Liver (tissue), 3 donors: ENCODE measurements at regions not wholly inside any gene's neighbourhood (a gene's known extent, or its start where the extent isn't known, plus 50 kb on each side); places are given as distances from the start of the nearest gene placed in this dataset.

Source experiments
- CTCF ChIP-seq: fragments of 150-350 bp; IDR thresholded peaks from 2 replicates; pipeline ENCODE4 v1.5.1; 2017; ENCODE audit warnings: improper control_type of control experiment, low read depth, low read length; ENCODE audit not compliant: missing input control
- JUND ChIP-seq, 2 donors: IDR thresholded peaks; 2 replicates each; pipeline ENCODE4 v1.6.1; 2016; ENCODE audit warnings: antibody characterized with exemption in 2 of 2
- NR2F2 ChIP-seq: IDR thresholded peaks from 2 replicates; pipeline ENCODE4 v1.6.1; 2016; ENCODE audit warnings: antibody characterized with exemption
- RAD21 ChIP-seq, 2 donors: IDR thresholded peaks; 2 replicates each; pipeline ENCODE4 v1.6.1; 2016; ENCODE audit warnings: antibody characterized with exemption in 2 of 2, mild to moderate bottlenecking in 2 of 2
- REST ChIP-seq: IDR thresholded peaks from 2 replicates; pipeline ENCODE4 v1.6.1; 2016; ENCODE audit warnings: antibody characterized with exemption, mild to moderate bottlenecking
- RXRA ChIP-seq, 2 donors: IDR thresholded peaks; 2 replicates each; pipeline ENCODE4 v1.6.1; 2017 to 2018; ENCODE audit warnings: antibody characterized with exemption in 2 of 2, mild to moderate bottlenecking in 1 of 2
- SP1 ChIP-seq: IDR thresholded peaks from 2 replicates; pipeline ENCODE4 v1.6.1; 2018; ENCODE audit warnings: antibody characterized with exemption, mild to moderate bottlenecking
- YY1 ChIP-seq: IDR thresholded peaks from 2 replicates; pipeline ENCODE4 v1.6.1; 2016; ENCODE audit warnings: antibody characterized with exemption, mild to moderate bottlenecking
- ZBTB33 ChIP-seq: IDR thresholded peaks from 2 replicates; pipeline ENCODE4 v1.6.1; 2016; ENCODE audit warnings: antibody characterized with exemption
- donor health status: healthy.
- donor health status: healthy.

- no peak for TF ChIP-seq CTCF
- no peak for TF ChIP-seq SP1
- no peak for TF ChIP-seq YY1
- no peak for TF ChIP-seq NR2F2
- TF ChIP-seq ZBTB33: no peak
- TF ChIP-seq JUND (IDR thresholded peaks at IDR 0.05): no peak
- TF ChIP-seq REST: no peak
- TF ChIP-seq RAD21 (IDR thresholded peaks at IDR 0.05): no peak
- TF ChIP-seq RXRA (IDR thresholded peaks at IDR 0.05): no peak
Measured at GRCh38 chr4:173829565-173829964, 299.5 kb upstream of the HAND2 start.
